NCI-H2029 (cell line): ENCODE measurements at regions not wholly inside any gene's neighbourhood (a gene's known extent, or its start where the extent isn't known, plus 50 kb on each side); places are given as distances from the start of the nearest gene placed in this dataset.
"Not testable (repeated sequence)": the region's sequence is repeated elsewhere in the genome, so short reads cannot be mapped to it uniquely, and the experiment has no call there.

Source experiments
- DNase-seq: peaks from one replicate; lab custom pipeline; 2025; lab: John Stamatoyannopoulos, UW

- DNase-seq, result no peak
Measured at GRCh38 chr5:116738615-116739261, 164.1 kb upstream of the SEMA6A start.

GRCh38 chr5:116738239-116738614 lies 163.6 kb upstream of the SEMA6A start:
- DNase-seq, result peak; percentile 16

- DNase-seq, result no peak
Measured at GRCh38 chr5:116736671-116737070, 162.0 kb upstream of the SEMA6A start.

GRCh38 chr5:116733991-116734975 lies 159.7 kb upstream of the SEMA6A start:
- no peak for DNase-seq

- no peak for DNase-seq
Measured at GRCh38 chr5:116732591-116732990, 158.0 kb upstream of the SEMA6A start.

- DNase-seq, result no peak
Measured at GRCh38 chr5:116731432-116731831, 156.8 kb upstream of the SEMA6A start.

GRCh38 chr5:116730706-116731105 lies 156.1 kb upstream of the SEMA6A start:
- no peak for DNase-seq

GRCh38 chr5:116730185-116730584 lies 155.6 kb upstream of the SEMA6A start:
- no peak for DNase-seq

- no peak for DNase-seq
Measured at GRCh38 chr5:116727248-116727647, 152.6 kb upstream of the SEMA6A start.

- not testable (repeated sequence) for DNase-seq
Measured at GRCh38 chr5:116726180-116726579, 151.6 kb upstream of the SEMA6A start.

- no peak for DNase-seq
Measured at GRCh38 chr5:116724971-116725370, 150.3 kb upstream of the SEMA6A start.

GRCh38 chr5:116722651-116723050 lies 148.0 kb upstream of the SEMA6A start:
- DNase-seq, result no peak

GRCh38 chr5:116719106-116719505 lies 144.5 kb upstream of the SEMA6A start:
- no peak for DNase-seq

GRCh38 chr5:116718317-116718716 lies 143.7 kb upstream of the SEMA6A start:
- no peak for DNase-seq

- DNase-seq, result no peak
Measured at GRCh38 chr5:116709082-116709481, 134.5 kb upstream of the SEMA6A start.

GRCh38 chr5:116705121-116705519 lies 130.5 kb upstream of the SEMA6A start:
- not testable (repeated sequence) for DNase-seq

- DNase-seq, result no peak
Measured at GRCh38 chr5:116703941-116704340, 129.3 kb upstream of the SEMA6A start.

GRCh38 chr5:116703328-116703727 lies 128.7 kb upstream of the SEMA6A start:
- DNase-seq, result no peak

GRCh38 chr5:116702776-116703175 lies 128.2 kb upstream of the SEMA6A start:
- no peak for DNase-seq

GRCh38 chr5:116699332-116699731 lies 124.7 kb upstream of the SEMA6A start:
- DNase-seq, result no peak

GRCh38 chr5:116696366-116696765 lies 121.7 kb upstream of the SEMA6A start:
- no peak for DNase-seq

- DNase-seq, result no peak
Measured at GRCh38 chr5:116695681-116696080, 121.1 kb upstream of the SEMA6A start.

GRCh38 chr5:116686438-116686837 lies 111.8 kb upstream of the SEMA6A start:
- DNase-seq, result no peak
